HG02852 (cell line): ENCODE measurements at regions not wholly inside any gene's neighbourhood (a gene's known extent, or its start where the extent isn't known, plus 50 kb on each side); places are given as distances from the start of the nearest gene placed in this dataset.
"Not testable (repeated sequence)": the region's sequence is repeated elsewhere in the genome, so short reads cannot be mapped to it uniquely, and the experiment has no call there.

Source experiments
- ATAC-seq: cut with Tn5 transposase; IDR thresholded peaks from one replicate; pipeline ENCODE4 v1.9.1; 2021; ENCODE audit warnings: mild to moderate bottlenecking, moderate library complexity; ENCODE audit not compliant: unreplicated experiment

GRCh38 chr11:100528872-100529416, 158.1 kb upstream of the ARHGAP42 start:
- ATAC-seq = no peak

- ATAC-seq = not testable (repeated sequence)
Measured at GRCh38 chr11:100531290-100531689, 155.8 kb upstream of the ARHGAP42 start.

GRCh38 chr11:100536979-100537378, 150.1 kb upstream of the ARHGAP42 start:
- ATAC-seq = no peak

- ATAC-seq = no peak
Measured at GRCh38 chr11:100543386-100543785, 143.7 kb upstream of the ARHGAP42 start.

GRCh38 chr11:100545556-100545955, 141.5 kb upstream of the ARHGAP42 start:
- no peak for ATAC-seq

- no peak for ATAC-seq
Measured at GRCh38 chr11:100545970-100546369, 141.1 kb upstream of the ARHGAP42 start.

GRCh38 chr11:100546714-100547113, 140.4 kb upstream of the ARHGAP42 start:
- ATAC-seq = no peak

GRCh38 chr11:100550298-100550697, 136.8 kb upstream of the ARHGAP42 start:
- no peak for ATAC-seq

- no peak for ATAC-seq
Measured at GRCh38 chr11:100550912-100551632, 136.0 kb upstream of the ARHGAP42 start.

GRCh38 chr11:100555931-100556330, 131.2 kb upstream of the ARHGAP42 start:
- no peak for ATAC-seq

GRCh38 chr11:100556781-100557180, 130.3 kb upstream of the ARHGAP42 start:
- ATAC-seq = no peak

- ATAC-seq = no peak
Measured at GRCh38 chr11:100557830-100558611, 129.1 kb upstream of the ARHGAP42 start.

- no peak for ATAC-seq
Measured at GRCh38 chr11:100560606-100561005, 126.5 kb upstream of the ARHGAP42 start.

GRCh38 chr11:100561323-100561722, 125.8 kb upstream of the ARHGAP42 start:
- no peak for ATAC-seq

- ATAC-seq = no peak
Measured at GRCh38 chr11:100562128-100562527, 125.0 kb upstream of the ARHGAP42 start.

GRCh38 chr11:100563541-100564280, 123.4 kb upstream of the ARHGAP42 start:
- no peak for ATAC-seq

- ATAC-seq = no peak
Measured at GRCh38 chr11:100573911-100574513, 113.1 kb upstream of the ARHGAP42 start.

GRCh38 chr11:100574894-100575769, 112.0 kb upstream of the ARHGAP42 start:
- no peak for ATAC-seq

- no peak for ATAC-seq
Measured at GRCh38 chr11:100575860-100576717, 111.0 kb upstream of the ARHGAP42 start.
